NCI-H2196 (cell line): ENCODE measurements at regions not wholly inside any gene's neighbourhood (a gene's known extent, or its start where the extent isn't known, plus 50 kb on each side); places are given as distances from the start of the nearest gene placed in this dataset.

Experiments
- DNase-seq: peaks from one replicate; lab custom pipeline; 2025; ENCODE audit not compliant: unreplicated experiment; lab: John Stamatoyannopoulos, UW

- DNase-seq = peak; percentile 58
Measured at GRCh38 chr20:25135031-25135430, 53.1 kb upstream of the VSX1 start.

DNA sequence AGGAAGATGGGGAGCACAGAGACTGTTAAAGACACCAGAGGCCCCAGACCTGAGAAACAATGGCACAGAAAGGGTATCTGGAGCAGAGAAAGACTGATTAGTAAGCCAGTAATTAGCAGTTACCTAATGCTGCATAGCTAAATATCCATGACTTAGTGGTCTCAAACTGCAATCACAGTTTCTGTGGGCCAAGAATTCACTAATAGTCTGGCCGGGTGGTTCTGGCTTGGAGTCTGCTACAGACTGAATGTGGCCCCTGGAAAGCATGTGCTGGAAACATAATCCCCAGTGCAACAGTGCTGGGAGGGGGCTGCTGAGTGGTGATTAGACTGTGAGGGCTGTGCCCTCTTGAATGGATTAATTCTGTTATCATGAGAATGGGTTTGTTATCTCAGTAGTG lies 54.1 kb upstream of the VSX1 start:
- DNase-seq = no peak

GRCh38 chr20:25136643-25137559 lies 55.0 kb upstream of the VSX1 start:
- peak; percentile 28 for DNase-seq

GRCh38 chr20:25139029-25139705 lies 56.3 kb upstream of the ENTPD6 start:
- DNase-seq = no peak

DNA sequence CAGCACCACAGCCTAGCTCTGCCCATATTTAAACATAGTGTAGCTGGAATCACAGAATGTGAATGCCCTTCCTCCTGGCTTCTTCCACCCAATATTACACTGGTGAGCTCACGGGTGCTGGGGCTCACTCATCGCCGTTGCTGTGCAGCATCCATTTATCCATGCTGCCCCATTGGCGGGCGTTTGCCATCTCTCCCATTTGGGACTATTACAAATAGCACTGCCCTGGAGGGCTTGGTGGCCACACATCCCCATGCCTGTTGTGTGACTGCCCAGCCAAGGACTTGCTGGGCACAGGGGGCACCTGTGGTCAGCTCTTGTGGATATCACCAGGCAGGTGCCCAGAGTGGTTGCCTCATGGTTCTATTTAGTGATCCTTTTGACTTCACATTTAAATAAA lies 54.5 kb upstream of the ENTPD6 start:
- DNase-seq = no peak

GRCh38 chr20:25142435-25142834 lies 53.1 kb upstream of the ENTPD6 start:
- DNase-seq = no peak

GRCh38 chr20:25145131-25145530 lies 50.4 kb upstream of the ENTPD6 start:
- no peak for DNase-seq
